Karpas-422 (cell line): ENCODE measurements at regions not wholly inside any gene's neighbourhood (a gene's known extent, or its start where the extent isn't known, plus 50 kb on each side); places are given as distances from the start of the nearest gene placed in this dataset. TPM values are rescaled to one million over a fixed set of nuclear protein-coding genes. Genes with fewer than 3 reads are reported as not detected.

Experiments used
- small RNA-seq: library from RNA; depleted of rRNA; stranded (forward); fragments of <200 nt; gene quantifications from one replicate; pipeline ENCODE3, GENCODE V24; 2014

Small RNAs in the stretch of these regions (small RNA-seq; reads per million reads assigned to genes)
- gene AC107983.1: not detected
